GM21619 (cell line): ENCODE measurements at regions not wholly inside any gene's neighbourhood (a gene's known extent, or its start where the extent isn't known, plus 50 kb on each side); places are given as distances from the start of the nearest gene placed in this dataset.
A peak's percentile ranks its signal among the peaks of the same experiment; 100 is the strongest.
"Not testable (repeated sequence)": the region's sequence is repeated elsewhere in the genome, so short reads cannot be mapped to it uniquely, and the experiment has no call there.

Experiments used
- ATAC-seq: cut with Tn5 transposase; IDR thresholded peaks from one replicate; pipeline ENCODE4 v1.9.1; 2021; ENCODE audit not compliant: unreplicated experiment

GRCh38 chr10:36880898-36881297 lies 244.5 kb upstream of the ANKRD30A start:
- ATAC-seq = peak; percentile 60

- peak; percentile 98 for ATAC-seq
These were observed 252.6 kb upstream of the ANKRD30A start for GRCh38 chr10:36872702-36873393.

GRCh38 chr10:36840788-36841187 lies 284.6 kb upstream of the ANKRD30A start:
- ATAC-seq = no peak

GRCh38 chr10:36837416-36837815 lies 288.0 kb upstream of the ANKRD30A start:
- no peak for ATAC-seq

- ATAC-seq = no peak
These were observed 305.6 kb upstream of the ANKRD30A start for GRCh38 chr10:36819781-36820180.

GRCh38 chr10:36817898-36818297 lies 307.5 kb upstream of the ANKRD30A start:
- no peak for ATAC-seq

GRCh38 chr10:36808625-36809362 lies 316.6 kb upstream of the ANKRD30A start:
- ATAC-seq = no peak

GRCh38 chr10:36803229-36803628 lies 322.2 kb upstream of the ANKRD30A start:
- no peak for ATAC-seq

GRCh38 chr10:36802490-36803153 lies 322.8 kb upstream of the ANKRD30A start:
- no peak for ATAC-seq

GRCh38 chr10:36801660-36802059 lies 323.7 kb upstream of the ANKRD30A start:
- no peak for ATAC-seq

GRCh38 chr10:36794981-36795380 lies 330.4 kb upstream of the ANKRD30A start:
- no peak for ATAC-seq

GRCh38 chr10:36789974-36790373 lies 335.4 kb upstream of the ANKRD30A start:
- no peak for ATAC-seq

- ATAC-seq = no peak
These were observed 337.2 kb upstream of the ANKRD30A start for GRCh38 chr10:36788152-36788551.

GRCh38 chr10:36783400-36783799 lies 342.0 kb upstream of the ANKRD30A start:
- no peak for ATAC-seq

- ATAC-seq = no peak
These were observed 343.8 kb upstream of the ANKRD30A start for GRCh38 chr10:36781570-36781969.

- ATAC-seq = no peak
These were observed 345.2 kb upstream of the ANKRD30A start for GRCh38 chr10:36780158-36780557.

- ATAC-seq = no peak
These were observed 346.1 kb upstream of the ANKRD30A start for GRCh38 chr10:36779238-36779846.

GRCh38 chr10:36778651-36779050 lies 346.7 kb upstream of the ANKRD30A start:
- no peak for ATAC-seq

GRCh38 chr10:36773652-36774051 lies 351.7 kb upstream of the ANKRD30A start:
- no peak for ATAC-seq

GRCh38 chr10:36771725-36772124 lies 353.7 kb upstream of the ANKRD30A start:
- ATAC-seq = no peak

GRCh38 chr10:36769741-36770140 lies 355.7 kb upstream of the ANKRD30A start:
- not testable (repeated sequence) for ATAC-seq

- no peak for ATAC-seq
These were observed 358.5 kb upstream of the ANKRD30A start for GRCh38 chr10:36766940-36767339.
